ENCODE measurements at regions not wholly inside any gene's neighbourhood (a gene's known extent, or its start where the extent isn't known, plus 50 kb on each side); places are given as distances from the start of the nearest gene placed in this dataset.
"Not testable (repeated sequence)": the region's sequence is repeated elsewhere in the genome, so short reads cannot be mapped to it uniquely, and the experiment has no call there.

DNA sequence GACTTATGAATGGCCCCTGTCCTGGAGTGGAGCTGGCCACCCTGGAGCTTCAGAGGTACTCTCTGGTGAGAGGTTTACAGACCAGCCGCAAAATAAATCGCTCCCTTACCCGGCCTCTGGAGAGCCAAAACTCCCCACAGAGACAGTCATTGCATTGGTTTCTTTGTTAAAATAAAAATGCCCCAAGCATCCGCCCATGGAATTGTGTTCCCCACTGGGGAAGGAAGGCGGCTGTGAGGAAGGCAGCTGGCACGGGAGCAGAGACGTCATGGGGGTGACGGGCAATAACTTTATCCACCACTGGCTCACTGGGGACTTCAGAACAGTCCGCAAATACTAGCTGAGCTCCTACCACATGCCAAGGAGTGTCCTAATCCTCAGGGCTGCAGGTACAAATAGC is 266.2 kb upstream of the FOXF1 start:
- no peak for DNase-seq
- Mint-ChIP-seq H3K4me1 (no peaks in the 10 kb centered on the region), H3K4me3 (no peak overlapping the region), H3K9me3 (ENCODE audit: low read depth) (no peaks in the 10 kb centered on the region), H3K36me3 (no peaks in the 10 kb centered on the region), H3K27ac (no peak overlapping the region), H3K27me3 (peaks cover 19% of the 10 kb centered on the region)
- ATAC-seq: no peak
- CTCF ChIA-PET: no interaction called here

DNA sequence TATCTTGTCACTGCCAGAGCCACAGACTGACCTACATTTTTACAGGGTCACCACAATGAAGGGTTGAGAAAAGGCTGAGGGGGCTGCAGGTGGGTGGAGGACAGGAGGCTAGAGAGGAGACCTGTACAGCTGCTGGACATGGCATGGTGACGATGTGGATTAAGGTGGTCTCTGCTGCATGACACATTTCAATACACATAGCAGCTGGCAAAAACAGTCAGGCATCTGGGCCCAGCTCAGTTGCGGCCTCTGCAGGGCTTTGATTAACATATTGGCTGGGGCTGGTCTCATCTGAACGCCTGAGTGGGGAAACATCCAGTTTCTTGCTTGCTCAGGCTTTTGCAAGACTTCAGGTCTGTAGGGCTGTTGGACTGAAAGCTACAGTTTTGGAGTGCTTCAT is 265.4 kb upstream of the FOXF1 start:
- no peaks in the 10 kb centered on the region for H3K36me3 Mint-ChIP-seq
- no peak overlapping the region for H3K4me3 Mint-ChIP-seq
- CTCF ChIA-PET: no interaction called here
- no peak for DNase-seq
- no peaks in the 10 kb centered on the region for H3K9me3 Mint-ChIP-seq (ENCODE audit: low read depth)
- H3K4me1 Mint-ChIP-seq: no peaks in the 10 kb centered on the region
- no peak overlapping the region for H3K27ac Mint-ChIP-seq
- peaks cover 17% of the 10 kb centered on the region for H3K27me3 Mint-ChIP-seq
- ATAC-seq: no peak

DNA sequence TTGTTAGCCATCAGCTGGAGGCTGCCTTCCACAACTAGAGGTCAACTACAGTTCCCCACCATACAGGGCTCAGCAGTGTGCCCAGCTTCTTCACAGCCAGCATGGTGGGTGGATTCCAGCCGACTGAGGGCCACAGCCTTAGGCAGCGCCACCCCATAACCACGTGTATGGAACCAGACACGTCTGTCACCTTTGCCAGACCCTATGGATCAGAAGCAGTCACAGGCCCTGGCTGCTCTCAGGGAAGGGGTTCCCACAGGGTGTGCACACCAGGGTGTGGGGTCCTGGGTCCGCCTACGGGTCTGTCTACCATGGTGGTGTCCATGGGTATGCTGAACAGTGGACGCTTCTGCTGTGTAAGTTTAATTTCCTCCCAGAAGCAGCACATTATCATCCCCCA is 265.0 kb upstream of the FOXF1 start:
- Mint-ChIP-seq H3K9me3 (ENCODE audit: low read depth) (no peaks in the 10 kb centered on the region), H3K36me3 (no peaks in the 10 kb centered on the region), H3K4me3 (no peak overlapping the region), H3K27ac (no peak overlapping the region), H3K27me3 (peaks cover 14% of the 10 kb centered on the region), H3K4me1 (no peaks in the 10 kb centered on the region)
- CTCF ChIA-PET: no interaction called here
- no peak for ATAC-seq
- DNase-seq: no peak

DNA sequence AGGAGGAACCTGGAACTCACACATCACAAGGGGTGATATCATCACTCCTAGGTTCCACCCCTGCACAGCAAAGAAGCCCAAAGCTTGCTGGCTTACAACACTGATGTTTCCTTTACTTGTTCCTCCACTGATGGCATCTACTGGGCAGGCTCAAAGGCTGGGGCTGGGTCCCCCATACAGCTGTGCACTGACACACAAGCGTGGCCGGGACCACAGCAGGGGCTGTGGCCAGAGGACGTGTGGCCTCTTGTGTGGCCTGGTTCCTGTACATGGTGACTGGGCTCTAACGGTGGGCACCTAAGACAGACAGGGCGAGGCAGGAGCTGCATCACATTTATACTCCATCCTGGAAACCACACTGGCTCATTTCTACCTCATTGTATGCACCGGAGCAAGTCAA is 264.4 kb upstream of the FOXF1 start:
- Mint-ChIP-seq H3K4me3 (no peak overlapping the region), H3K4me1 (no peaks in the 10 kb centered on the region), H3K27me3 (peaks cover 9% of the 10 kb centered on the region), H3K27ac (no peak overlapping the region), H3K9me3 (ENCODE audit: low read depth) (no peaks in the 10 kb centered on the region), H3K36me3 (no peaks in the 10 kb centered on the region)
- no peak for DNase-seq
- no peak for ATAC-seq
- CTCF ChIA-PET: no interaction called here

DNA sequence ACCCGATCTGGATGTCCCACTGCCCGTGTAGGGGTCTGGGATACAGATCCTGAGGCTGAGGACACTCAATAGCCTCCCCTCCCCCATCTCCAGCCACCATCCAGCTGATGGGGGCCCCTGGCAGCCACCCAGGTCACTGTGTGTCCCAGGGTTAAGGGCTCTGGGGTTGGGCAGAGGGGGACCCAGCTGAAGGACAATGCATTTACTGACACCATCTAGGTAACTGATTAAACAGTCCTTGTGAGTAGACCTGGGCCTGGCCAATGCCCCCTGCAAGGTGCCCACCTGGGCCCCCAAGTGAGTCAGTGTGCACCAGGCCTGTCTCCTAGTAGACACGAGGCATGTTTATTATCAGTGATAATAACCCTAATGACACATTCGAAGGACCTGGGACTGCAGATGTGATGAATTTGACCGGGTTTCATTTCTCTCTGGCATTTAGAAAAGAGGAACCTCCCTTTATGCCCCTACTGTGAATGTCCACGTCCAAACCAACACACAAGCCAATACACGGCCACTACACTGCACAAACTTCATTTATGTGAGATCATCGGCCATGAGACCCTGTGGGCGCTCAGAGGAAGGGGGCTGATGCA is 261.9 kb upstream of the FOXF1 start:
- H3K4me1 Mint-ChIP-seq: no peaks in the 10 kb centered on the region
- no peak overlapping the region for H3K4me3 Mint-ChIP-seq
- no peaks in the 10 kb centered on the region for H3K36me3 Mint-ChIP-seq
- CTCF ChIA-PET: no interaction called here
- ATAC-seq (no peak), DNase-seq (no peak)
- H3K9me3 Mint-ChIP-seq (ENCODE audit: low read depth): no peaks in the 10 kb centered on the region
- no peak overlapping the region for H3K27ac Mint-ChIP-seq
- H3K27me3 Mint-ChIP-seq: no peaks in the 10 kb centered on the region

DNA sequence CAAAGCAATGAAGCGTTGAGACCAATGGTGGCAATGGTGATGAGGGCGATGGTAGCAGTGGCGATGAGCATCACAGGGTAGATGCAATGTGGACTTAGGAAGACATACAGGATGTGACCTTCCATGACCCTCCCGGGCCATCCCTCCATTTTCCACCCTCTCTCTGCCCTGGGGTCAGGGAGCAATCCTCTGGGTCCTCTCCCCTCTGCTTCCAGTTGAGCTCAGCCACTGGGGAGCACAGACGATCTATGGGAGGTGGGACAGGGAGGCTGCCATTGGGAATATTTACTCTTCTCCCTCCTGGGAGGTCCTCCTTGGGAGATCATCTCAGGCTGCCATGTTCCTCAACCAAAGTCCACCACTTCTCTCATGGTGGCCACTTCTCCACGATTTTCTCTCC is 260.7 kb upstream of the FOXF1 start:
- ATAC-seq: no peak
- no peak overlapping the region for H3K4me3 Mint-ChIP-seq
- no peak for DNase-seq
- H3K4me1 Mint-ChIP-seq: no peaks in the 10 kb centered on the region
- H3K27me3 Mint-ChIP-seq: no peaks in the 10 kb centered on the region
- H3K27ac Mint-ChIP-seq: no peak overlapping the region
- CTCF ChIA-PET: no interaction called here
- no peaks in the 10 kb centered on the region for H3K9me3 Mint-ChIP-seq (ENCODE audit: low read depth)
- H3K36me3 Mint-ChIP-seq: no peaks in the 10 kb centered on the region

DNA sequence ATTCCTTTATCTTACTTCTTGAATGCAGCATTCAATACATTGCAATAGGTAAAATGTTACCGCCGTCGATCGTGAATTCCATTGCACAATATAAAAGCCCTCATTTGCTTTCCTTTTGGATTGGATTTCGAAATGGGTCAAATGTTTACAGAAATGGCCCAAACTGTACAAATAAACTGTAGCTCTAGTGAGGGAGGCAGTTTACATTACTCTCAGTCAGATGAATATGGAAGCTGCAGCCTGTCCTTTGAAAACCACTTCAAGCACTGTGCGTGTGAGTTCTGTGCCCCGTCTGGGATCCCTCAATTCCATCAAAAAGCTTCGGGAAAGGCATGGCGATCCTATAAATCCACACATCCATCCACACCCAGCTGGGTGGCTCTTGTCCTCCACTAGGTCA is 258.6 kb upstream of the FOXF1 start:
- ATAC-seq (no peak), DNase-seq (no peak)
- no peaks in the 10 kb centered on the region for H3K9me3 Mint-ChIP-seq (ENCODE audit: low read depth)
- H3K36me3 Mint-ChIP-seq: no peaks in the 10 kb centered on the region
- CTCF ChIA-PET: interaction anchor here (0.7 kb wide), 1 partner anchor 266 kb away, joined by 3 read pairs; no protein-coding TSS in a partner anchor
- no peaks in the 10 kb centered on the region for H3K27me3 Mint-ChIP-seq
- H3K4me3 Mint-ChIP-seq: no peak overlapping the region
- H3K27ac Mint-ChIP-seq: no peak overlapping the region
- H3K4me1 Mint-ChIP-seq: no peaks in the 10 kb centered on the region

DNA sequence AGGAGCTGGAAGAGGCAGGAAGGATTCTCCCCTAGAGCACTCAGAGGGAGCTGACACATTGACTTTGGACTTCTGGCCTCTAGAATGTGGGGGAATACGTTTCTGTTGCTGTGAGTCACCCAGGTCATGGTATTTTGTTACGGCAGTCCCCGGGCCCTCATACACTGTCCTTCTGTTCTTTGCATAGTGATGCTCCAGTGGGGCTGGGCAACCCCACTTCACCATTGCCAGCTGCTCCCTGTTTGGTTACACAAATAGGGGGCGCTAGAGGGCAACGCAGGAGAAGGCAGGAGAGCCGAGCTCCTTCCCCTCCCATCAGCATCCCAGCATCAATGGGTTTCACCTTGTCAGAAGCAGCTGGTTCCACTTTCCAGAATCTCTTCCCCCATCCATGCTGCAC is 257.7 kb upstream of the FOXF1 start:
- no peaks in the 10 kb centered on the region for H3K36me3 Mint-ChIP-seq
- no peak for DNase-seq
- CTCF ChIA-PET: interaction anchor here (0.8 kb wide), 1 partner anchor 266 kb away, joined by 3 read pairs; no protein-coding TSS in a partner anchor

DNA sequence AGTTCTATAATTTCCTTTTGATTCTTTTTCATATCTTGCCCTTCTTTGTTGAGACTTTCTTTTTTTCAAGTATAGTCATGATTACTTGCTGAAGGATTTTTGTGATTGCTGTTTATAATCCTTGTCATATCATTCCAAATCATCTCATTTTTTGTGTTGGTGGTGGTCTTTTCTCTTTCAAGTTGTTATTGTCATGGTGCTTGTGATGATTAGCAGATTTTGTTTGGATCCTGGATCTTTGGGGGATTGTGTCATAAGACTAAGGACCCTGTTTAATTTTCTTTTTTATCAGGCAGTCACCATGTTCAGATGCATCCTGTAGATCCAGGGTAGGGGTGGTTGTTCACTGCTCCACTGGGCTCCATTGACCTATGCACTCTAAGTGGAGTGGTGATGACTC is 254.4 kb upstream of the FOXF1 start:
- no peaks in the 10 kb centered on the region for H3K4me1 Mint-ChIP-seq
- H3K9me3 Mint-ChIP-seq (ENCODE audit: low read depth): peaks cover 1% of the 10 kb centered on the region
- H3K27me3 Mint-ChIP-seq: no peaks in the 10 kb centered on the region
- CTCF ChIA-PET: no interaction called here
- no peak for ATAC-seq
- DNase-seq: no peak
- H3K4me3 Mint-ChIP-seq: no peak overlapping the region
- H3K27ac Mint-ChIP-seq: no peak overlapping the region
- H3K36me3 Mint-ChIP-seq: no peaks in the 10 kb centered on the region

More for the DNA sequence above, 257.7 kb upstream of the FOXF1 start:
- Mint-ChIP-seq H3K4me1 (no peaks in the 10 kb centered on the region), H3K9me3 (ENCODE audit: low read depth) (no peaks in the 10 kb centered on the region), H3K27me3 (no peaks in the 10 kb centered on the region), H3K27ac (no peak overlapping the region), H3K4me3 (no peak overlapping the region)
- no peak for ATAC-seq

DNA sequence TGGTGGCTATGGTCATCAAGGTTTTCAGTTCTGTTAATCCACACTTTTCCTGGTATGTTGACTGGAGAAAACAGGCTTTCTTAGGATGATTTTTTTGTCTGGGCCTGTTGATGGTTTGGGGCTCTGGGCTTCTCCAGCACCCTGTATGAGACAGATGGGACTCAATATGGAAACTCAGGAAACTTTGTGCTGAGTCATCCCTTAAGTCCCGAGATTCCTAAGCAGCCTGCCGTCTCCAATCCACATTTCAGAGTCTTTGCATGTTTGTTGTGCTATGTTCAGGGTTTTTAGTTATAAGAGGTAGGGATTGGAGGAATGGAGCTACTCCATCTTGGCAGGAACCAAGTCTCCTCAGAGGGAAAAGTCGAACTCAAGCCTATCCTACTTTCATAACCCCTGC is 253.3 kb upstream of the FOXF1 start:
- DNase-seq: no peak
- Mint-ChIP-seq H3K27ac (no peak overlapping the region), H3K27me3 (no peaks in the 10 kb centered on the region), H3K36me3 (no peaks in the 10 kb centered on the region), H3K4me3 (no peak overlapping the region), H3K4me1 (no peaks in the 10 kb centered on the region), H3K9me3 (ENCODE audit: low read depth) (peaks cover 9% of the 10 kb centered on the region)
- no peak for ATAC-seq
- CTCF ChIA-PET: no interaction called here

DNA sequence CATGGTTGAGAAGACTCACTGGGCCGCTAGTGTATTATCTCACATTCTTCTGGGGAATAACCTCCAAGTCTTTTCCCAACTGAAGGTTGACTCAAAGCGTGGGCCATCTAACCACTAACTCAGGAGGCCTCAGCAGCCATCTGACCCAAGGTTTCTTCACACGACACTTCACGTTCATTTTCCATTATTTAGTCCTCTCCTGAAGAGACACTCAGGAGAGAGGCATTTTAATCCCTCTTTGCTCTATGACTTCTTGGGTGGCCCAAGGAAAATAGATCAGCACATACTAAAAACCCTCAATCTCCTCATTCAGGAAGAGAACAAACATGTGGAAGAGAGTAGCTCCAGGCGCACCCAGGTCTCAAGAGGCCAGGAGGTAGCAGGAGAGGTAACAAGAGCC is 252.8 kb upstream of the FOXF1 start:
- ATAC-seq (no peak), DNase-seq (no peak)
- Mint-ChIP-seq H3K27ac (no peak overlapping the region), H3K36me3 (no peaks in the 10 kb centered on the region), H3K9me3 (ENCODE audit: low read depth) (peaks cover 9% of the 10 kb centered on the region), H3K4me3 (no peak overlapping the region), H3K4me1 (no peaks in the 10 kb centered on the region), H3K27me3 (no peaks in the 10 kb centered on the region)
- CTCF ChIA-PET: no interaction called here

DNA sequence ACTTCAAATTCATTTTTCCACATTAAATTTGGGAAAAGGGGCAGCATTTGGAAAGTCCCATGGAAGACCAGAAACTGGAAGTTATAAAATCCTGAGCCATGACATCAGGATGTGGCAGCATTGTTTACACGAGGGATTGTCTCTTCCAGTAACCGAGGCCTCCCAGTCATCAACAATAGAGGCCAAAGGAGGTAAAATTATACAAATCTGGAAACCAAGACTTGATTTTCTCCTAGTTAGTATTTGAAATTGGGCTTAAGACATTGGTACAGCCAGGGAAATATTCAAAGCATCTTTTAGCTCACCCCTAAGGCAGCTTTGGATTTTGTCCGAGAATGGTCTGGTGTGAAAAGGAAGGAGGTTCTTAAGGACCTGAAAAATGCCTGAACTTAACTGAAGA is 251.6 kb upstream of the FOXF1 start:
- Mint-ChIP-seq H3K4me3 (no peak overlapping the region), H3K36me3 (no peaks in the 10 kb centered on the region), H3K27me3 (no peaks in the 10 kb centered on the region), H3K9me3 (ENCODE audit: low read depth) (peaks cover 9% of the 10 kb centered on the region), H3K4me1 (no peaks in the 10 kb centered on the region), H3K27ac (no peak overlapping the region)
- ATAC-seq: no peak
- CTCF ChIA-PET: no interaction called here
- DNase-seq: no peak

DNA sequence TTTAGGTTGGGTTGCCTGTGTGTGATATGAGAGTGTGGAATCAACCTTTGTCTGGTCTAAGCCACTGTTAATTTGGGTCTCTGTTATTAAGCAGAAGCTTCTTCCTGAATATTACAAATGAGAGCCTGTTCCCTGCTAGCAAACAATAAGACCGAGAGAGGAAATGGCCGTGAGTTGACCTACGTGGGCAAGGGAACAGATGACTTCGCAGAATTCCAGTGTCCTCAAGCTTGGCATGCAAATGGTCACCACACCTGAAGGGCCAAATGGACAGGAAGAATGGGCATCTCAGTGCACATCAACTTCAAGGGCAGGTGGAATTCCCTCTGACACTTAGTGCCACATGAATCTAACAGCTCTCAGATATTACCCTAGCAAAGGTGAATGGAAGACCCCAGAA is 250.8 kb upstream of the FOXF1 start:
- DNase-seq: no peak
- H3K27me3 Mint-ChIP-seq: no peaks in the 10 kb centered on the region

DNA sequence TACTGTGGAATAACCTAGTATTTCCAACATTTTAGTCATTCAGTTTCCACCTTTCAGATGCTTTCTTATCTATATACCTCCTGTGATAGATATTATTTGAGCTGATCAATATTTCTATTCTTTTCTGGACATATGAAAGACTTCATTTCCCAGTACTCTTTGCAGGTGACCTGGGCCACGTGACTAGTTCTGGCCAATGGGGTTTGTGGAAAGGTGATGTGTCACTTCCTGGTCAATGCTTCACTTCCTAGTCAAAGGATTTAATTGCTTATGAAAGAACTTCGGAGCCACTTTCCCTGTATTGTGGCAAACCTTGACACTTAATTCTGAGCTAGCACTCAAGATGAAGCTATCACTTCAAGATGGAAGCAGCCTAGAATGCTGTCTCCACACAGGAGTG is 248.9 kb upstream of the FOXF1 start:
- no peaks in the 10 kb centered on the region for H3K27me3 Mint-ChIP-seq
- H3K36me3 Mint-ChIP-seq: no peaks in the 10 kb centered on the region
- CTCF ChIA-PET: no interaction called here
- no peaks in the 10 kb centered on the region for H3K4me1 Mint-ChIP-seq
- peaks cover 9% of the 10 kb centered on the region for H3K9me3 Mint-ChIP-seq (ENCODE audit: low read depth)
- ATAC-seq: no peak
- DNase-seq: no peak
- no peak overlapping the region for H3K4me3 Mint-ChIP-seq
- H3K27ac Mint-ChIP-seq: no peak overlapping the region

More for the DNA sequence above, 250.8 kb upstream of the FOXF1 start:
- CTCF ChIA-PET: no interaction called here
- Mint-ChIP-seq H3K4me1 (no peaks in the 10 kb centered on the region), H3K36me3 (no peaks in the 10 kb centered on the region), H3K4me3 (no peak overlapping the region), H3K27ac (no peak overlapping the region), H3K9me3 (ENCODE audit: low read depth) (peaks cover 9% of the 10 kb centered on the region)
- no peak for ATAC-seq

DNA sequence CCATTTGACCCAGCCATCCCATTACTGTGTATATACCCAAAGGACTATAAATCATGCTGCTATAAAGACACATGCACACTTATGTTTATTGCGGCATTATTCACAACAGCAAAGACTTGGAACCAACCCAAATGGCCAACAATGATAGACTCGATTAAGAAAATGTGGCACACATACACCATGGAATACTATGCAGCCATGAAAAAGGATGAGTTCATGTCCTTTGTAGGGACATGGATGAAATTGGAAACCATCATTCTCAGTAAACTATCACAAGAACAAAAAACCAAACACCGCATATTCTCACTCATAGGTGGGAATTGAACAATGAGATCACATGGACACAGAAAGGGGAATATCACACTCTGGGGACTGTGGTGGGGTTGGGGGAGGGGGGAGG is 242.7 kb upstream of the FOXF1 start:
- H3K27ac Mint-ChIP-seq; H3K9me3 Mint-ChIP-seq (ENCODE audit: low read depth); CTCF ChIA-PET; DNase-seq; ATAC-seq; H3K4me1 Mint-ChIP-seq; H3K36me3 Mint-ChIP-seq; H3K27me3 Mint-ChIP-seq; H3K4me3 Mint-ChIP-seq: not testable (repeated sequence)

All from activated CD8-positive, alpha-beta memory T cell treated with anti-CD3 and anti-CD28 coated beads, Interleukin-2, amount 10 ng/mL, durations not matched to agents 7 days and 5 days (primary cell).